ENCODE measurements at regions not wholly inside any gene's neighbourhood (a gene's known extent, or its start where the extent isn't known, plus 50 kb on each side); places are given as distances from the start of the nearest gene placed in this dataset.

DNA sequence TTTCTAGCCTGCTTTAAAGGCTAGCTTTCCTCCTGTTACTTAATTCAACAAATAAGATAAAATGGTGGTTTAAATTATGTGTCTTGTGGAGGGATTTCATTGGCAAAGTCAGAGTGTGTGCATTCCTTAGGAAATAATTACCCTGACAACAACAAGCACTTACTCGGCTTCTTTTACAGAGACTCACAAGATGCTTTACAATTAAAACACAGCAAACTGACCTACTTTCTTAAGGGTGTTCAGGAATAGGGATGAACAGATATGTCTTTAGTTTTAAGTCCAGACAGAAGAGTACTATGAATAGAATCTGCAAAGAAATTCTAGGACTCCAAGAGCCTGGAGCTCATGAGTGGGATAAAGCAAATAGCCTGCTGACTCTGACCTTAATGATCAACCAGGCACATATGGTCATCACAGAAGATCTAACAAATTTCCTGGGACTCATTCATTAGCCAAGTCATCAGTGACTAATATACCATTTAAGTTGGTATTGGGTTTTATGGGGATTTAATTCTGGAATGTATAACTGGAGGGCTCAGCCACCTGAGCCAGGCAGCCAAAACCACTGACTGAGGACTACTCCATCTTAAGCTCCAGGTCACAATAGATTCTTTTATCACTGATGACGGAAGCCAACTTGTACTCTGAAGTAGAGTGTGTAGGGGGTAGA, 161.8 kb upstream of the RIMS1 start:
- TF ChIP-seq POLR2AphosphoS5 (IDR thresholded peaks at IDR 0.05; ENCODE audit: low read depth, low read length) (no peak), TAF1 (IDR thresholded peaks at IDR 0.05; ENCODE audit: borderline replicate concordance, insufficient read depth, low read length) (no peak)
- TF ChIP-seq, protein P1, sequence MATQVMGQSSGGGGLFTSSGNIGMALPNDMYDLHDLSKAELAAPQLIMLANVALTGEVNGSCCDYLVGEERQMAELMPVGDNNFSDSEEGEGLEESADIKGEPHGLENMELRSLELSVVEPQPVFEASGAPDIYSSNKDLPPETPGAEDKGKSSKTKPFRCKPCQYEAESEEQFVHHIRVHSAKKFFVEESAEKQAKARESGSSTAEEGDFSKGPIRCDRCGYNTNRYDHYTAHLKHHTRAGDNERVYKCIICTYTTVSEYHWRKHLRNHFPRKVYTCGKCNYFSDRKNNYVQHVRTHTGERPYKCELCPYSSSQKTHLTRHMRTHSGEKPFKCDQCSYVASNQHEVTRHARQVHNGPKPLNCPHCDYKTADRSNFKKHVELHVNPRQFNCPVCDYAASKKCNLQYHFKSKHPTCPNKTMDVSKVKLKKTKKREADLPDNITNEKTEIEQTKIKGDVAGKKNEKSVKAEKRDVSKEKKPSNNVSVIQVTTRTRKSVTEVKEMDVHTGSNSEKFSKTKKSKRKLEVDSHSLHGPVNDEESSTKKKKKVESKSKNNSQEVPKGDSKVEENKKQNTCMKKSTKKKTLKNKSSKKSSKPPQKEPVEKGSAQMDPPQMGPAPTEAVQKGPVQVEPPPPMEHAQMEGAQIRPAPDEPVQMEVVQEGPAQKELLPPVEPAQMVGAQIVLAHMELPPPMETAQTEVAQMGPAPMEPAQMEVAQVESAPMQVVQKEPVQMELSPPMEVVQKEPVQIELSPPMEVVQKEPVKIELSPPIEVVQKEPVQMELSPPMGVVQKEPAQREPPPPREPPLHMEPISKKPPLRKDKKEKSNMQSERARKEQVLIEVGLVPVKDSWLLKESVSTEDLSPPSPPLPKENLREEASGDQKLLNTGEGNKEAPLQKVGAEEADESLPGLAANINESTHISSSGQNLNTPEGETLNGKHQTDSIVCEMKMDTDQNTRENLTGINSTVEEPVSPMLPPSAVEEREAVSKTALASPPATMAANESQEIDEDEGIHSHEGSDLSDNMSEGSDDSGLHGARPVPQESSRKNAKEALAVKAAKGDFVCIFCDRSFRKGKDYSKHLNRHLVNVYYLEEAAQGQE (IDR thresholded peaks at IDR 0.05; ENCODE audit: insufficient read depth in 1 of 2, low read depth in 2 of 2, low read length in 2 of 2), result no peak

All from PFSK-1 (cell line).